ENCODE measurements at regions not wholly inside any gene's neighbourhood (a gene's known extent, or its start where the extent isn't known, plus 50 kb on each side); places are given as distances from the start of the nearest gene placed in this dataset.

DNA sequence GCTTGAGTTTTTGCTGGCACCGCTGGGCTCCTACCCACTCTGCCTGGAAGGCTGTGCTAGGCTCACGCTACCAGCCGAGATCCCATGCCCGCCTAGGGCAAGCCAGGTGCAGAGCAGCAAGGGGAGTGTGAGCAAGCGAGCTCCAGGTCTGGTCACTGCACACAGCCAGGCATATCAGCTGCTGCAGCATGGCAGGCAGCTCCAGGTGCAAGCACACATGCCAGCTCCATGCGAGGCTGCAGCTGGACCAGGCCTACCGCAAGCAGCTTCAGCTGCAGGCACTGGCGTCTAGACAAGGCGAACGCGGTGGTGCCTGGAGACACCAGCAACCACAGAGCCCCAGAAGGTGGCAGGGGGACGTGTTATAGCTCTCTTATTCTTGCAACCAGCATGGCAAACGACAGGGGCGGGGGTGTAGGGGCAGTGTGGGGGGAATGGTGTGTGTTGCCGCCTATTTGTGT is 614.7 kb upstream of the EPHA5 start:
- Histone ChIP-seq H2AFZ (ENCODE audit: low read depth, low read length, severe bottlenecking) (no peak overlapping the region), H3K36me3 (ENCODE audit: low read length) (no peaks in the 10 kb centered on the region), H3K4me2 (ENCODE audit: low read depth, low read length, poor library complexity, severe bottlenecking) (no peak overlapping the region), H3K9me2 (replicated peaks; ENCODE audit: insufficient read depth, low read length) (no peaks in the 10 kb centered on the region), H3K27me3 (ENCODE audit: low read length) (no peaks in the 10 kb centered on the region), H3F3A (ENCODE audit: insufficient read depth) (no peaks in the 10 kb centered on the region), H3K79me2 (ENCODE audit: insufficient read depth, low read length) (no peaks in the 10 kb centered on the region), H4K20me1 (ENCODE audit: low read depth, low read length) (no peaks in the 10 kb centered on the region), H3K9ac (ENCODE audit: low read length) (no peak overlapping the region), H3K27ac (ENCODE audit: low read depth, low read length) (no peak overlapping the region), H3K9me3 (ENCODE audit: insufficient read depth, low read length) (no peaks in the 10 kb centered on the region), H3K4me3 (ENCODE audit: insufficient read depth, low read length, poor library complexity, severe bottlenecking) (no peak overlapping the region)
- TF ChIP-seq, protein P1, sequence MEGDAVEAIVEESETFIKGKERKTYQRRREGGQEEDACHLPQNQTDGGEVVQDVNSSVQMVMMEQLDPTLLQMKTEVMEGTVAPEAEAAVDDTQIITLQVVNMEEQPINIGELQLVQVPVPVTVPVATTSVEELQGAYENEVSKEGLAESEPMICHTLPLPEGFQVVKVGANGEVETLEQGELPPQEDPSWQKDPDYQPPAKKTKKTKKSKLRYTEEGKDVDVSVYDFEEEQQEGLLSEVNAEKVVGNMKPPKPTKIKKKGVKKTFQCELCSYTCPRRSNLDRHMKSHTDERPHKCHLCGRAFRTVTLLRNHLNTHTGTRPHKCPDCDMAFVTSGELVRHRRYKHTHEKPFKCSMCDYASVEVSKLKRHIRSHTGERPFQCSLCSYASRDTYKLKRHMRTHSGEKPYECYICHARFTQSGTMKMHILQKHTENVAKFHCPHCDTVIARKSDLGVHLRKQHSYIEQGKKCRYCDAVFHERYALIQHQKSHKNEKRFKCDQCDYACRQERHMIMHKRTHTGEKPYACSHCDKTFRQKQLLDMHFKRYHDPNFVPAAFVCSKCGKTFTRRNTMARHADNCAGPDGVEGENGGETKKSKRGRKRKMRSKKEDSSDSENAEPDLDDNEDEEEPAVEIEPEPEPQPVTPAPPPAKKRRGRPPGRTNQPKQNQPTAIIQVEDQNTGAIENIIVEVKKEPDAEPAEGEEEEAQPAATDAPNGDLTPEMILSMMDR (IDR thresholded peaks at IDR 0.05; ENCODE audit: insufficient read depth, low read length, poor library complexity, severe bottlenecking), result no peak
- TF ChIP-seq EZH2phosphoT487 (conservative IDR thresholded peaks at IDR 0.05; ENCODE audit: low read length), result no peak

DNA sequence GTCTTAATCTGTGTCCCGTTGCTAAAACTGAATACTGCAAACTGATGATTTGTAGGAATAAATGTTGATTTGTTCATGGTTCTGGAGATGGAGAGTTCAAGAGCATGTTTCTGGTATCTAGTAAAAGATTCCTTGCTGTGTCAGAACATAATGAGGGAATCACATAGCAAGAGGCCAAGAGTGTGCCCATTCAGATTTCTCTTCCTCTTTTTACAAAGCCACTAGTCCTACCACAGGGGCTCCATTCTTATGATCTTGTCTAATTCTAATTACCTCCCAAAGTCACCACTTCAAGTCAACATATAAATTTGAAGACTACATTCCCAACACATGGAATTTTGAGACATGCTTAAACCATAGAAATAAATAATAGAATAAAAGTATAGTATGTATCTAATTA is 608.8 kb upstream of the EPHA5 start:
- H3K27ac ChIP-seq (ENCODE audit: low read depth, low read length), result no peak overlapping the region
- no peak for TF ChIP-seq EZH2phosphoT487 (conservative IDR thresholded peaks at IDR 0.05; ENCODE audit: low read length)
- TF ChIP-seq, protein P1 (IDR thresholded peaks at IDR 0.05; ENCODE audit: insufficient read depth, low read length, poor library complexity, severe bottlenecking), result no peak
- no peak overlapping the region for H3K9ac ChIP-seq (ENCODE audit: low read length)
- no peaks in the 10 kb centered on the region for H3K36me3 ChIP-seq (ENCODE audit: low read length)
- no peak overlapping the region for H3K4me2 ChIP-seq (ENCODE audit: low read depth, low read length, poor library complexity, severe bottlenecking)
- no peaks in the 10 kb centered on the region for H3K9me2 ChIP-seq (replicated peaks; ENCODE audit: insufficient read depth, low read length)
- H3K27me3 ChIP-seq (ENCODE audit: low read length), result no peaks in the 10 kb centered on the region
- H3K79me2 ChIP-seq (ENCODE audit: insufficient read depth, low read length), result no peaks in the 10 kb centered on the region
- no peaks in the 10 kb centered on the region for H4K20me1 ChIP-seq (ENCODE audit: low read depth, low read length)
- no peaks in the 10 kb centered on the region for H3K9me3 ChIP-seq (ENCODE audit: insufficient read depth, low read length)
- no peaks in the 10 kb centered on the region for H3F3A ChIP-seq (ENCODE audit: insufficient read depth)
- H3K4me3 ChIP-seq (ENCODE audit: insufficient read depth, low read length, poor library complexity, severe bottlenecking), result no peak overlapping the region
- no peak overlapping the region for H2AFZ ChIP-seq (ENCODE audit: low read depth, low read length, severe bottlenecking)

DNA sequence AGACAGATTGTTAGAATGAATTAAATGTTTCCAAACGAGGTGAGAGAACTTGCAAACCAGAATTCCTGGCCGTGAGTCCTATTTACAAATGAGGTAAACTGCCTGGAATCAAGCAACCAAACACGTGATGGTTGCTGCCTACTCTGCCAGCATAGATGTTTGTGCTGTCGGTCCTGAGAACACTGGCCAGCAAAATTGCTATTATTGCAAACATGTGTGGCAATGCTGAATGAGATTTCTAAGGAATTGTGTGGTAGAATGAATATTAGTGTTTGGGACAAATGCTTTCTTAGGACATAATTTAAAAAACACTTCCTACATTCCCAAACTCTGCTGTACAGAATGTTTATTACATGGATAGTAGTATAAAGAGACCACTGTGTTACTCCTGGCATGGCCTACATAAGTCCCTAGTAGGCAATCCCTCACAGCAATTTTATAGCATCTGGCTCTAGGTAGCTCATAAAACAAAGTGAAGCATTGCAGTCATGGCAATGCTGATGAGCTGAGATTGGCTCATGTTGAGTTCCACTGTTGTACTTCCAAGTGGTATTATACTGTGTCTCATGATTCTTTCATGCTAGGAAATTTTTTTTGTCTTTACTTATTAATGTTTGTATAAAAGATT is 605.2 kb upstream of the EPHA5 start:
- H3K36me3 ChIP-seq (ENCODE audit: low read length), result no peaks in the 10 kb centered on the region
- H3K27ac ChIP-seq (ENCODE audit: low read depth, low read length), result no peak overlapping the region
- TF ChIP-seq, protein P1 (IDR thresholded peaks at IDR 0.05; ENCODE audit: insufficient read depth, low read length, poor library complexity, severe bottlenecking), result no peak
- no peak for TF ChIP-seq EZH2phosphoT487 (conservative IDR thresholded peaks at IDR 0.05; ENCODE audit: low read length)

More for the DNA sequence above, 605.2 kb upstream of the EPHA5 start:
- Histone ChIP-seq H3K4me2 (ENCODE audit: low read depth, low read length, poor library complexity, severe bottlenecking) (no peak overlapping the region), H3F3A (ENCODE audit: insufficient read depth) (no peaks in the 10 kb centered on the region), H3K4me3 (ENCODE audit: insufficient read depth, low read length, poor library complexity, severe bottlenecking) (no peak overlapping the region), H3K27me3 (ENCODE audit: low read length) (no peaks in the 10 kb centered on the region), H3K9ac (ENCODE audit: low read length) (no peak overlapping the region), H3K79me2 (ENCODE audit: insufficient read depth, low read length) (no peaks in the 10 kb centered on the region), H2AFZ (ENCODE audit: low read depth, low read length, severe bottlenecking) (peak overlapping the region; percentile 27), H3K9me3 (ENCODE audit: insufficient read depth, low read length) (no peaks in the 10 kb centered on the region), H3K9me2 (replicated peaks; ENCODE audit: insufficient read depth, low read length) (no peaks in the 10 kb centered on the region), H4K20me1 (ENCODE audit: low read depth, low read length) (no peaks in the 10 kb centered on the region)

Data from SU-DHL-6 (cell line).